Astrocyte of the hippocampus (primary cell): ENCODE measurements at regions not wholly inside any gene's neighbourhood (a gene's known extent, or its start where the extent isn't known, plus 50 kb on each side); places are given as distances from the start of the nearest gene placed in this dataset.
A peak's percentile ranks its signal among the peaks of the same experiment; 100 is the strongest.

Source experiments
- DNase-seq: peaks from one replicate; pipeline ENCODE4 v3.0.0; 2011; ENCODE audit warnings: low read depth, low spot score

DNA sequence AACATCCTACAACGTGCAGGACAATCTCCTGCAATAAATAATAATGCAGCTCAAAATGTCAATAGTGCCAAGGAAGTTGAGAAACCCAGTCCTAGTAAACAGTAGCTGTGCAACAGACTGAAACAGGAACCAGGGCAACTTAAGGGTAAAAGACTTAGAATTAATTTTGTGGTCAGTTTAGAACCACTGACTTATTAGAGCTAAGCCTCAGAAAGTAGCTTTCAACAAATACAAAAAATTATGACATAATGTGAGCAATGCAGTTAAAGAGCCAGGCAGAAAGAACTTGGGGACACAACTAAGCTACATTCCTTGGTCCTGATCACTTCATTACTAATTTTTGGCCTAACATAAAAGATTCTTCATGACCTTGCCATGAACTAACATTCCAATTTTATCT, 195.4 kb downstream of the MACC1 start:
- DNase-seq: peak; percentile 28

DNA sequence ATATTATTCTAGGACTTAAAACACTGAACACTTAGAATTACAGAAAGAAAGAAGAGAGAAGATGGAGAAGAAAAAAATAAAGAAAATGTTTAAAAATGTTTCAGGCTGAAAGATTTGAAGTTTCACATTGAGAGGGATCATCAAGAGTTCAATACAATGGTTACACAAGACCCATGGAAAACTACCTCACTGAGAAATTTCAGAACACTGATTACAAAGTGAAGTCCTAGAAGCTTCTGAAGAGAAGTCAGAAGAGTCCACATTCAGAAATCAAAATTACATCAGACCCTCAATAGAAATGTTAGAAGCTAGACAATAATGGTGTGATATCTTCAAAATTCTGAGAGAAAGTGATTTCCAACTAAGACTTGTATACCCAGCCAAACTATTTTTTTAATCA, 196.1 kb downstream of the MACC1 start:
- no peak for DNase-seq

DNA sequence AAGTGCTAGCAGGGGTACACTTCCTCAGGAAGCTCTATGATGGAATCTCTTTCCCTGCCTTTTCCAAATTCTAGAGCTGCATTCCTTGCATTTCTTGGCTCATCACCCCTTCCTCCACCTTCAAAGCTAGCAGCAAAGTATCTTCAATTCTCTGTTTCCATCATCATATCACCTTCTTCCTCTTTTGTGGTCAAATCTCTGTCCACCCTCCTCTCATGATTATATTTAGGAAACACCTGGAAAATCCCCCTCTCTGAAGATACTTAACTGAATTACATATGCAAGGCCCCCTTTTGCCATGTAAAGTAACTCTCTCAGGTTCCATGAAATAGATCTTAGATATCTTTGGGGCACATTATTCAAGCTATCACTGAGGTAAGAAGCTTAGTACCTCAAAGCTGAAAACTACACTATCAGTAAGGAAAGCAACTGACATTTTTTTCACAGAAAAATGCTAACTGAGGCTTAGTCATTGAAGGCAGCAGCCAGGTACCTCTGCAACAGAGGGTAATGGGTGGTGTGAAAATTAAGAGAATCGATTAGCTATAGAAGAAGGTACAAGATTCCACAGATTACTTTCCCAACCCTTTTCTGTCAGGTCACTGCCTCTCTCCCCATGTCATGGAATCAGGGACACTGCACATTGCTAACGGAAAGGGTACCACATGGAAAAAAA, 197.3 kb downstream of the MACC1 start:
- no peak for DNase-seq

DNA sequence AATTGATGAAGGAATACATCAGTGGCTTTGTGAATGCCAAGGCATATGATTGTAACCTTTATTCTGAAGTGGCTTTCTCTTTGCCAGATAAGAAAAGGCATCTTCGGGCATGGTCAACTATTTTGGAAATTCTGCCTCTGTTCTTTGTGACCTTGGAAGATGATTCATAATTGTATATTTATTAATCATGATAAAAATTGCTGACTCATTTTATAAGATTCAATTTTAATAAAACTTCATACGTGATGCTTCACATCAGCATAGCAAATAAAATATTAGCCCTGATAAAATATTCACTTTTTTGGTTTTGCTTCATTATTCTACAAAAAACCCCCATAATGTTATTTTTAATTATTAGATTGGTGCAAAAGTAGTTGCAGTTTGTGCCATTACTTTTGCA, 200.5 kb downstream of the MACC1 start:
- DNase-seq: no peak

DNA sequence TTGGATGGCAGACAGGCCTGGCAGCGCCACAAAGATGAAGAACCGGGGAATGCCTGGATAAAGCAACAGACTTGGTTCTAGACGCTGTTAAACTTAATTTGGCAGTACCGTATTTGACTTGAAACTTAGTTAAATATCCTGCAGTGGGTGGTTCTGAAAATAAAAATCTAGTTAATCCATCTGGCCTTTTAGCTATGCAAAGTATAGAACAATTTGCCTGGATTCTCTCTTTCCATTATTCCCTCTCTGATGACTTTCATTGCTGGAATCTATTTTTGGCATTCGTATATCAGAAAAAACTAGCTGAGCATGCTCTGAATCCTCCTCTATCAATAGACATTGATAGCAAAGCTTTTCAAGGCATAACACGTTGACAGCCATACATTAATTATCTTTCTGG, 203.6 kb downstream of the MACC1 start:
- DNase-seq: no peak

DNA sequence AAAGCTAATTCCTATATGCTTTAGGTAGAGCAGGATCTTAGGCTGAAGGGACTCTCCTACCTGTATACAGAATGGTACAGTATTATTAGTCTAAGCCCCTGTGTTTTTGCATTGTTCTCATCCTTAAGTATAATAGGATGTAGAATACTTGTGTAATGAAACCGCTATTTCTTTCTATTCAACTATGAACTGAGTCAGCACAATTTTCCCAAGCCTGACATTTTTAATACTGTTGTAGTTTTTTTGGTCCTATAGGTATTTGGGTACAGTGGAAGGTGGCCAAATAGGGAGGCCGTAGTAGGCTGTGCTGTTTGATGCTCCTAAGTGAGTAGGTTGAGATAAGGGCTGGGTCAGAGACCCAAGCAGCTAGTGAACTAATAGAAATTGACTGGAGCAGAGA, 205.1 kb downstream of the MACC1 start:
- DNase-seq: no peak

DNA sequence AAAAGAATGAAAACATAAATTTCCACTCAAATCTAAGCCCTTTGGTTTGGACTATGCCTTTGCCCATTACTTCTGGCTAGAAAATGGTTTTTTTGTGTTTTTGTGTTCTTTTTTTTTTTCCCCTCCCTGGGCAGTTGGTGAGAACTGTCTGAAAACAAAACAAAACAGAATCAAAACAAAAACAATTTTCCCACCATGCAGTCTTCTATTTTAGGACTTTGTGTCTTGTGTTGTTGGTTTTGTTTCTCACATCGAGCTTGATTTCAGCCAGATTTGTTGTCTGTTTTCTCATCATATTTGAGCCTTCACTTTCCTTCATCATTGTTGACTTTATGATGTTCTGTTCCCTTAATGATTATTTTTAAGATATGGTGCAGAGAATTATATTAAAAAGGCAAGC, 206.3 kb downstream of the MACC1 start:
- DNase-seq: no peak

DNA sequence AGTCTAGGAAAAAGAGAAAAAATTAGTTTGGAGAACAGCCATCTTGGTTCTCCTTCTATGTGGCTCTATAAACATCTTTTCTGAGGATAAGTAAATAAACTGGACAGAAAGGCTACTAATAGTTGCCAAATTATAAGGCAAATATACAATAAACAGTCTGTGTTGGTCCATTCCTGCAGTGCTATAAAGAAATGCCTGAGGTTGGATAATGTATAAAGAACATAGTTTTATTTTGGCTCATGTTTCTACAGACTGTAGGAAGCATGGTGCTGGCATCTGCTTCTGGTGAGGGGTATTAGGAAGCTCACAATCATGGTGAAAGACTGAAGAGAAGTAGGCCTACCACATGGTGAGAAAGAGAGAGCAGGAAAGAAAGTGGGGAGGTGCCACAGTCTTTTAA, 209.7 kb downstream of the MACC1 start:
- no peak for DNase-seq

DNA sequence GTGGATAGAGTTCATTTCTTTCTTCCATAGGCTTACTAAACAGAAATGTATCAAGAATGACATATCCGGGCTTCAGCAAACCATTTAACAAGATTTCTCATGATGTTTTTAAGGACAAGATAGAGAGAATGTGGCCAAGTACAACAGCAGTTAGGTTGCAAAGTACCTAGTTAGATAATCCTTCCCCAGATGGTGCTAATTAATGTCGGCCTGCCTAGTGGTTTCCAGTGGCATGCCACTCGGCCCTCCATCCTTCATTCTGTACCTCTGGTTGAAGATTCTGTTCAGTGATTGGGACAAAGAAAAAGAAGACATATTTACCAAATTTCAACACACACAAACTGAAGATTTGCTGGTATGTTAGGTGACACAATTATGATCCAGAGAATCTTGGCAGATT, 212.1 kb downstream of the MACC1 start:
- no peak for DNase-seq

DNA sequence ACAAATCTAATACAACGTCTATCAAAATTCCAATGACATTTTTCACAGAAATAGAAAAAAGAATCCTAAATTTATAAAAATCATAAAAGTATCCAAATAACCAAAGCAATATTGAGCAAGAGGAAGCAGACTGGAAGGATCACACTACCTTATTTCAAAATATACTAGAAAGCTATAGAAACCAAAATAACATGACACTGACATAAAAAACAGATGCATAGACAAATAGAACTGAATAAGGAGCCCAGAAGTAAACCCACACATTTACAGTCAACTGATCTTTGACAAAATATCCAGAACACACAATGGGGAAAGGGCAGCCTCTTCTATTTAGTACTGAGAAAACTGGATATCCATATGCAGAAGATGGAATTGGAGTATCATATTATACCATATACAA, 217.5 kb downstream of the MACC1 start:
- DNase-seq: no peak

DNA sequence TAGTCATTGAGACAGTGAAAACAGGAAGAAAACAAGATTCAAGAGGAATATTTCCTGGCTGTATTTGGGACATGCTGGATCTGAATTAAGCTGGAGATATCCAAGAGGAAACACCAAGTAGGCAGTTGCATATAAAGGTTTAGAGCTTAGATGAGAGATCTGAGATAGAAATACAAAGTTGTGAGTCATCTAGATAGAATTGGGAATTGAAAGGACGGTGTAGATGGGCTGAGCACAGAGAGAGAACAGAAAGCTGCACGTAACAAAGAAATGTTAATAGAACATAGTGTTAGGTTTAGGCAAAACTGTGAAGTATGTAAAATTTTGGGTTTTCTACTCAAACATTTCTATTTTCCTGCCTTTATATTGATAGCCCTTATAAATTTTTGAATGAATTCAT, 218.5 kb upstream of the TMEM196 start:
- no peak for DNase-seq

DNA sequence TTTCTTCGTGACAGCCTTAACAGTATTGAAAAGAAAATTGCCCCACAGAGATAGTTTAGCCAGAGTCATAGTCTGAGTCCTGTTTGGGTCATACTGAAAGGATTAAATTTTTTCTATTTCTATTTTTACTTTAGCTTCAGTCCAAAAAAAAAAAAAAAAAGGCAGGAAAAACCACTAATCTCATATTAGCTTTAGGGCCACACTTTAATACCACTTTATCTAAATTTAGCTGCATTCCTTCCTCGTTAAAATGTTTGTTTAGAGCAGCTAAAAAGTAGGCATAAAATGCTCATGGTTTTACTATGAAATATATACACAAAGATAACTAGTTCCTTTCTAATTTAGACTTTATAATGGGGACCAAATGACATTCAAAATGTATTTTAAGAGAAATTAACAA, 216.5 kb upstream of the TMEM196 start:
- no peak for DNase-seq

DNA sequence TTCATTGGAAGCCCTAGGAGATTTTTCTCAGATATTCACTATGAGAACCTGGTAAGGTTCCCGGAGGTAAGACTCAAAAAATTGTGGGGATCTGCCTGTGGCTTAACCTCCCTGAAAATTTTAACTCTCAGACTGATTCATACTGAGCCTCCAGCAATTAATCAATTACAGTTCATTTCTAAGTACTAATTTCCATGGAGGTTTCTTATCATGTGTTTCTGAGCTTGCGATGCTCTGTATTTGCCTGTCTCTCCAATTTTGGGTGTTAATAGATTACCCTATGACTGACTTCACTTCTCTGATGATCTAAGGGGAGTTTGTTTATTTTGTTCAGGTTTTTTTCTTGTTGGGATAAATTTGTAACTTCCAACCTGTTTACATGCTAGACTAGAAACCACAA, 215.4 kb upstream of the TMEM196 start:
- no peak for DNase-seq

DNA sequence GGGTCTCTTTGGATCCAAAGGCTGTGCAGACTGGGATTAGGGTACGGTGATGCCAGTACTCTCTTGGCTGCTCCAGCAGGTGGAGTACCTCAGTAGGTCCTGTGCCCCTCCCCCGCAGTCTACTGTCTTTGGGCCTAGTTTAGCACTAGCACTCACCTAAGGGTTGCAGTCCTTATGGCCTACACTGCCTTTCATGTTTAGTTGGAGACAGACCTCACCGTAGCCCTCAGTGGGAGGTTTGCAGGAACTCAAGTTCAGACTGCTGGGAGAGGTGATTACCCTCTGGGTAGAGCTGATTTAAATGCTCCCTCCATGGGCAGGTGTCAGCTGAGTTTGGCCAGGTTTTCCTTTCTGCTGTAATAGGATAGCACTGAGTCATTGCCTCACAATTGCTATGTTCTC, 210.8 kb upstream of the TMEM196 start:
- DNase-seq: no peak

DNA sequence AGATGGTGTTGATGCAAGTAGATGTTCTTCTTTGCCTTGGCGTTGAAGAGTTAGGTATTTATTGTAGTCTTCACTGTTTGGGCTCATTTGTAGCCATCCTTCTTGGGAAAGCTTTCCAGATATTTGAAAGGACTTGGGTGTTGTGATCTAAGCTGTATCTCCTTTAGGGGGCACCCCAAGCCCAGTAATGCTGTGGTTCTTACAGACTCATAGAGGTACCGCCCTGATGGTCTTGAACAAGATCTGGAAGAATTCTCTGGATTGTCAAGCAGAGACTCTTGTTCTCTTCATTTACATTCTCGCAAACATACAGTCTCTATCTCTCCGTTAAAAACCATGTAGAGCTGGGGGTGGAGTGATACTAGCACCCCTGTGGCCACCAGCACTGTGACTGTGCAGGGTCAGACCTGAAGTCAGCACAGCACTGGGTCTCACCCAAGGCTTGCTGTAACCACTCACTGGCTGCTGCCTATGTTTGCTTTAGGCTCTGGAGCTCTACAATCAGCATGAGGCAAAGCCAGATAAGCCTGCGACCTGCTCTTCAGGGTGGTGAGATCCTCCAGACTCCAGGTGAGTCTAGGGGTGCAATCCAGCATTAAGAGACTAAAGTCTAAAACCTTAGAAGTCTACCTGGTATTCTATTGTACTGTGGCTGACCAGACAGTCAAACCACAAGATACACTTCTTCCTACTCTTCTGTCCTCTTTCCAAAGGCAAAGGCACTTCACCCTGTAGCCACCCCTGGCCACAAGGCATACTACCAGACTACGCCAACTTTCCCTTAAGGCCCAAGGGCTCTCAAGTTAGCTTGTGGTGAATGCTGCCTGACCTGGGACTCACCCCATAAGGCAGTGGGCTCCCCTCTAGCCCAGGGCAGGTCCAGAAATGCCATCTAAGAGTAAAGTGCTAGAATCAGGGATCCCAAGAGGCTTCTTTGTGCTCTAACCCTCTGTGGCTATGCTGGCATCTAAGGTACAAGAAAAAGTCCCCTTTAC, 209.7 kb upstream of the TMEM196 start:
- DNase-seq: peak; percentile 79

DNA sequence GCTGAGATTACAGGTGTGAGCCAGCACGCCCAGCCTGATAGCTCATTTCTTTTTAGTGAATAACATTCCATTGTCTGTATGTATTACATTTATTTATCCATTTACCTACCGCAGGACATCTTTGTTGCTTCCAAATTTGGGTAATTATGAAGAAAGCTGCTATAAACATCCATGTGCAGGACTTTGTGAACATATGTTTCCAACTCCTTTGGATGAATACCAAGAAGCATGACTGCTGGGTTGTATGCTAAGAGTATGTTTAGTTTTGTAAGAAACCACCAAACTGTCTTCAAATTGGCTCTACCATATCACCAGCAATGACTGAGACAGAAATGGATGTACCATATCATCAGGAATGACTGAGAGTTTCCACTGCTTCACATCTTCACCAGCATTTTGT, 200.2 kb upstream of the TMEM196 start:
- DNase-seq: no peak

DNA sequence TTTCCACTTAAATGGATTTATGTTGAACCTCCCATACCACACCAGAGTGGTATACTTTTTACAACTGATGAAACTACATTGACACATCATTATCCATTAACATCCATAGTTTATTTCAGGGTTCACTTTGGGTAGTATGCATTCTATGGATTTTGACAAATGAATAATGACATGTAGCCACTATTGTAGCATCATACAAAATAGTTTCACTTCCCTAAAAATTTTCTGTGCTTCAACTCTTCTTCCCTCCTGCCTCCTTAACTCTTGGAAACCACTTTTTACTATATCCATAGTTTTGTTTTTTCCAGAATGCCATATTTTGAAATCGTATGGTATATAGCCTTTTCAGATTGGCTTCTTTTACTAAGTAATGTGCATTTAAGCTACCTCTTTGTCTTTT, 199.5 kb upstream of the TMEM196 start:
- no peak for DNase-seq

DNA sequence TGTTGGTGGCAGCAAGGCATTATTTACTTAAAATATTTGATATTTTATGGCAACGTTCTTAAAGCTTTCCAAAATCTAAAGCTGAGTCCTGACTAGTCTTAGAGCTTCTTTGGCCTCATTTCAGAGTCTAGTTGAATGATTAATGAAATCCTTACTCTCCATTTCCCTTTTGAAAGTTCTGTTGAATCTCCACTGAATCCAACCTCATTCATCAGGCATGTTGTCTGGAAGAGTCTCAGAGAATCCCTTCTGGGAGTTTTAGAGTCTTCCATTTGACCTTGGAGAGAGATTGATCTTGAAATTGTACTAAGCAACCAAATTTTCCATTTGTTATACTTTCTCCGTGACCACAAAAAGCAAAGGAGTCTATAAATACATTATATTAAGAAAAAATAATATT, 198.5 kb upstream of the TMEM196 start:
- no peak for DNase-seq

DNA sequence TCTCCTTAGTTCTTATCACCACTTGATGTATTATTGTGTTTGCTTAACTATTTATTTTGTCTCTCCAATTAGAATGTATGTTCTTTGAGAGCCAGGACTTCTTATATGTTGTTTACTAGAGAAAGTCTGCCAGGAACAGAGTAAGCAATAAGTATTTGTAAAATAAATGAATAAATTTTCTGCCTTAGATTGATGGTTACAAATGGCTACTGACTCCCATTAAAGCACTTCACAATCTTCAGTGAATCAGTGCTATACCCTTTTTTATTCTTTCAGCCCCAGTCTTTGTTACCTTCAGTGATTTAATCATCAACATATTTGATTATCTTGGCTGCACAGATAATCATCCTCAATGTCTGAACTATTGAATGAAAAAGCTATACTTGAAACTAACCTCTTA, 197.1 kb upstream of the TMEM196 start:
- no peak for DNase-seq

DNA sequence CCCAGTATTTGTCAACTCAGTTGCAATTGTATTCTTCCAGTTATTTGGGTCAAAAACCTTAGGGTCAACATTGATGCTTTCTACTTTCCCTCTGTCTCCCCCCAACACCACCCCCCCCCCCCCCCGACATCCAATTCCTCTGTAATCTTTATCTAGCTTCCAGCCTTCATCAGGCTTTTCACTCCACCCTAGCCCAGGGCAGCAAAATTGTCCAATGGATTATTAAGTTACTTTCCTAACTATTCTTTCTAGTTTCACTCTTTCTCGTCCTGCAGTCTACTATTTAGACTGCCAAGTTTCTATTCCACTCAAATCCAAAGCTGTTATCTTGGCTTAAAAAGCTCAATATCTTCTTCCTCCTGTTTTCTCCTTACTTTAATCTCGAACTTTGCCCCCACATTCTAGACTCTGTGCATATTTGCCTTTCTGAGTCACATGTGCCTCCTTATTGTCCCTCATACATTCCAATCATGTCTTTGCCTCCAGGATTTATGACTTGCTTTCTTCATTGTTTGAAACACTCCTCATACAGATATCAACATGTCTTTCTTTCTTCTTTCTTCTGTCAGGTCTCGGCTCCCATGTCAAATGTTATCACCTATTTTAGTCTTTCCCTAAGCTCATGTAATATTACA, 196.6 kb upstream of the TMEM196 start:
- peak; percentile 38 for DNase-seq

DNA sequence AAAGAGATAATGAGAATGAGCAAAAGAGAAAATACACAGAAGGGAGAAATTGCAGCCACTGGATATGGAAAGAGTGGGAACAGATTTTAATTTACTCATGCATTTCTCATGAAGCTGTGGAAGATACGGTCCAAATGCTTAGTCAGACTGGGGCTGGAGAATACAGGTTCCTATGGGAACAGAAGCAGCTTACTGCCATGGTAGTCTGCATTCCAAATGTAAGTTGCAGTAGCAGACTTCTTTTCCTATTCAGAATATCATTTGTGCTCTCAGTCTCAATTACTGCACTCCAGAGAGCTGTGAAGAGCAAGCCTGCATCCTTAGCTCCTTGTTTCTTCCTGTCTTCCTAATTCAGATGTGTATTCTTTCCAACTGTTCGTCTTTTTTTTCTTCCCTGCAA, 190.8 kb upstream of the TMEM196 start:
- DNase-seq: peak; percentile 50

DNA sequence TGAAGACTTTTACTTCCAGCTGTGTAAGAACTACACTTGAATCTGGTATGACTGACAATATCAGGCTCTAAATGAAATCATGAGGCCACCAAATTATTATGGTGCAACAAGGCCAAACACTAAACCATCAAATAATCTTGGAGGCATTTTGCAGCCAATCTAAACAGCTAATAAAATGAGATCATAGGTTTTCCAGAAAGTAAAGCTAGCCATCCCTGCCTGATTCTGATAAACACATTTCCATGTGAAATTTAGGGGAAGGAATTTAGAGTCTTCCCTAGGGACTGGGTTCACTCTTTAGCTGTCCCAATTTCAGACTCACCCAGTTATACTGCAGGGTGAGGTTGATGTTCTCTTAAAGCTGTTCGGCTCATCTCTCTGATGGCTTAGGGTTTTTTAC, 190.3 kb upstream of the TMEM196 start:
- no peak for DNase-seq
